CD4-positive, alpha-beta T cell (primary cell): ENCODE measurements at regions not wholly inside any gene's neighbourhood (a gene's known extent, or its start where the extent isn't known, plus 50 kb on each side); places are given as distances from the start of the nearest gene placed in this dataset.

Experiments
- ATAC-seq: fragments of 200-7000 bp; cut with Tn5 transposase; one replicate; pipeline ENCODE4 v1.10.0; 2022; ENCODE audit warnings: mild to moderate bottlenecking; ENCODE audit not compliant: poor library complexity
- CTCF ChIA-PET: fragments of 350-600 bp; sonication (Branson Sonifier 250); formaldehyde crosslinking; loops from one replicate; lab custom pipeline; 2021; ENCODE audit warnings: antibody characterized with exemption, inconsistent platforms; lab: Charles Lee
- POLR2A ChIA-PET: fragments of 350-600 bp; sonication (Branson Sonifier 250); formaldehyde crosslinking; loops from one replicate; lab custom pipeline; 2021; ENCODE audit warnings: antibody characterized with exemption, inconsistent platforms; lab: Charles Lee
- DNase-seq, 14 experiments: peaks; one replicate each; pipeline ENCODE4 v3.0.0-alpha.2; 2013 to 2020; ENCODE audit warnings: mixed read lengths in 2 of 14
- H3K27ac ChIP-seq, 2 donors: one replicate each; pipeline versions ENCODE4 v1.5.1 to v1.7.0; 2013; ENCODE audit warnings: low read length in 2 of 2, low read depth in 1 of 2, mild to moderate bottlenecking in 1 of 2
- H3K27me3 ChIP-seq, 2 experiments: 1 replicate in 1 of 2; 2 replicates in 1 of 2; pipeline versions ENCODE4 v1.6.1 to v1.7.0; 2013; ENCODE audit warnings: low read length in 2 of 2, control low read depth in 1 of 2, mild to moderate bottlenecking in 1 of 2, moderate library complexity in 1 of 2; ENCODE audit not compliant: insufficient read depth in 2 of 2, control insufficient read depth in 1 of 2
- H3K36me3 ChIP-seq: one replicate; pipeline ENCODE4 v1.6.1; 2013; ENCODE audit warnings: low read length, control low read depth; ENCODE audit not compliant: insufficient read depth
- H3K4me1 ChIP-seq: one replicate; pipeline ENCODE4 v1.6.1; 2013; ENCODE audit warnings: low read length, control low read depth; ENCODE audit not compliant: insufficient read depth
- H3K4me3 ChIP-seq: one replicate; pipeline ENCODE4 v1.5.1; 2013; ENCODE audit warnings: mild to moderate bottlenecking, low read length, moderate library complexity
- H3K9me3 ChIP-seq, 2 experiments: 1 replicate in 1 of 2; 2 replicates in 1 of 2; pipeline versions ENCODE4 v1.6.1 to v1.7.0; 2013; ENCODE audit warnings: low read length in 2 of 2, mild to moderate bottlenecking in 2 of 2, control low read depth in 1 of 2, moderate library complexity in 1 of 2; ENCODE audit not compliant: control insufficient read depth in 1 of 2, insufficient read depth in 1 of 2
- H3K27ac Mint-ChIP-seq: one replicate; pipeline ENCODE4 v1.8.0; 2020; ENCODE audit warnings: mixed read lengths
- H3K27me3 Mint-ChIP-seq: one replicate; pipeline ENCODE4 v1.8.0; 2021; ENCODE audit warnings: mixed read lengths
- H3K36me3 Mint-ChIP-seq: one replicate; pipeline ENCODE4 v1.8.0; 2021; ENCODE audit warnings: low read depth, mixed read lengths
- H3K4me1 Mint-ChIP-seq: one replicate; pipeline ENCODE4 v1.8.0; 2021; ENCODE audit warnings: low read depth, mixed read lengths
- H3K4me3 Mint-ChIP-seq: one replicate; pipeline ENCODE4 v1.8.0; 2020; ENCODE audit warnings: mild to moderate bottlenecking, mixed read lengths
- H3K9me3 Mint-ChIP-seq: one replicate; pipeline ENCODE4 v1.8.0; 2020; ENCODE audit warnings: mixed read lengths
- CTCF ChIP-seq: fragments of 200-600 bp; IDR thresholded peaks from one replicate; pipeline ENCODE4 v1.8.0; 2022; ENCODE audit warnings: antibody characterized with exemption, mild to moderate bottlenecking
- intact Hi-C, 2 experiments: fragments of 100-400 bp; cut with DNase I in 1 of 2; cut with micrococcal nuclease in 1 of 2; formaldehyde crosslinking; loops; one replicate each; pipeline versions ENCODE4 v1.15.1 to v1.9.0; 2023 to 2025; cut with DNase I, micrococcal nuclease

GRCh38 chr17:68766640-68767039 is 165.5 kb upstream of the FAM20A start:
- TF ChIP-seq CTCF, result no peak
- H3K4me3 Mint-ChIP-seq, result no peak overlapping the region
- H3K9me3 Mint-ChIP-seq, result no peaks in the 10 kb centered on the region
- Histone ChIP-seq H3K36me3 (no peaks in the 10 kb centered on the region), H3K27me3 (no peaks in the 10 kb centered on the region), H3K27ac (no peak overlapping the region), H3K4me1 (no peaks in the 10 kb centered on the region), H3K4me3 (no peak overlapping the region), H3K9me3 (no peaks in the 10 kb centered on the region)
- H3K27me3 Mint-ChIP-seq, result no peaks in the 10 kb centered on the region
- no peak for DNase-seq
- ChIA-PET CTCF (interaction anchor here (0.6 kb wide), 1 partner anchor 493 kb away, joined by 3 read pairs; no protein-coding TSS in a partner anchor), POLR2A (no interaction called here)
- H3K27ac Mint-ChIP-seq, result no peak overlapping the region
- intact Hi-C loops, result no loop called here
- no peaks in the 10 kb centered on the region for H3K36me3 Mint-ChIP-seq
- no peaks in the 10 kb centered on the region for H3K4me1 Mint-ChIP-seq
- ATAC-seq, result no peak

- no peaks in the 10 kb centered on the region for H3K9me3 ChIP-seq
- H3K4me3 ChIP-seq, result no peak overlapping the region
- Mint-ChIP-seq H3K4me1 (peaks cover 7% of the 10 kb centered on the region), H3K27me3 (no peaks in the 10 kb centered on the region), H3K36me3 (no peaks in the 10 kb centered on the region), H3K9me3 (no peaks in the 10 kb centered on the region), H3K4me3 (no peak overlapping the region), H3K27ac (no peak overlapping the region)
- DNase-seq, result no peak
- no peaks in the 10 kb centered on the region for H3K36me3 ChIP-seq
- no peak for ATAC-seq
- POLR2A ChIA-PET, result no interaction called here
- intact Hi-C loops, result no loop called here
- CTCF ChIA-PET, result no interaction called here
- no peaks in the 10 kb centered on the region for H3K27me3 ChIP-seq
- no peak overlapping the region for H3K27ac ChIP-seq
- no peak for TF ChIP-seq CTCF
- H3K4me1 ChIP-seq, result no peaks in the 10 kb centered on the region
These were observed 162.4 kb upstream of the FAM20A start for GRCh38 chr17:68763562-68763961.

- H3K4me1 Mint-ChIP-seq, result peaks cover 7% of the 10 kb centered on the region
- POLR2A ChIA-PET, result no interaction called here
- H3K27me3 ChIP-seq, result no peaks in the 10 kb centered on the region
- no peaks in the 10 kb centered on the region for H3K27me3 Mint-ChIP-seq
- H3K36me3 ChIP-seq, result no peaks in the 10 kb centered on the region
- CTCF ChIA-PET, result no interaction called here
- no peak overlapping the region for H3K27ac Mint-ChIP-seq
- DNase-seq (no peak), ATAC-seq (no peak)
- no peaks in the 10 kb centered on the region for H3K9me3 Mint-ChIP-seq
- H3K36me3 Mint-ChIP-seq, result no peaks in the 10 kb centered on the region
- intact Hi-C loops, result no loop called here
- TF ChIP-seq CTCF, result no peak
- no peak overlapping the region for H3K4me3 ChIP-seq
- H3K9me3 ChIP-seq, result no peaks in the 10 kb centered on the region
- no peaks in the 10 kb centered on the region for H3K4me1 ChIP-seq
- H3K27ac ChIP-seq, result no peak overlapping the region
- H3K4me3 Mint-ChIP-seq, result no peak overlapping the region
These were observed 161.7 kb upstream of the FAM20A start for GRCh38 chr17:68762911-68763310.
